ENCODE measurements at regions not wholly inside any gene's neighbourhood (a gene's known extent, or its start where the extent isn't known, plus 50 kb on each side); places are given as distances from the start of the nearest gene placed in this dataset.
"Not testable (repeated sequence)": the region's sequence is repeated elsewhere in the genome, so short reads cannot be mapped to it uniquely, and the experiment has no call there.

DNA sequence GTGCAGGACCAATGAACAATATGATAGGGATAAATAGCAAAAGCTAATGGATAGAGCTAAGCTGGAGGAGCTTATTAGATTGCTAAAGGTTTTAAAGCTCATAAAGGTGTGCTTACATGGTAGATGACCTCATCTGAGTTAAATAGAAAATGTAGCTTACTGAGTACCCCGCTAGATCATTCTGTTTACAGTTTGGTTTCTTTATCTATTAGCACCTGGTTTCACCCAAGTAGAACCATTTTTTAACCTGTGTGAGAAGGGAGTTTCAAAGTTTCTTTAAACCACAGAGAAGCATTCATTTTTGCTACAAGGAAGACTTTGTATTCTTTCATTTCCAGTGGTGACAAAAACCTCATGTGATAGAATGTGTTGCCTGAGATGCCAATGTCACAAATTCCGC lies 1778.0 kb downstream of the LRRC4C start:
- no peak for DNase-seq (ENCODE audit: low read depth in 3 of 3, low spot score in 2 of 3)

DNA sequence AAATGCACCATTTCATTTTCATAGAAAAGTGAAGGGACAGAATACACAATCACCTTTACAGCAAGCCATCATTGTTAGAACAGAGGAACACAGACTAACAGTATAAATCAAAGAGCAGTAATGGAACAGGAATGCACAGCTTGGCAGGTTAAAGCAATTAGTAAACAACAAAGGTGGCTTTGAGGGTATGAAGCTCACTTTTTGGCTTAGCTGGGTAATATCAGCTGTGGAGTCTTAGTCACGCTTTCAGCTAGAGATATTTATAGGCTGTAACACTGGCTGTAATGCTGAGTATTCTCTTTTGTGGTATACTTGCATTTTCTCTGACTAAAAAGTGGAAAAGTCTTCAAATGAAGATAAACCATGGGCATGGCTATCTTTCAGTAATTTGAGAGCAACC lies 1780.5 kb downstream of the LRRC4C start:
- no peak for DNase-seq (ENCODE audit: low read depth in 3 of 3, low spot score in 2 of 3)

DNA sequence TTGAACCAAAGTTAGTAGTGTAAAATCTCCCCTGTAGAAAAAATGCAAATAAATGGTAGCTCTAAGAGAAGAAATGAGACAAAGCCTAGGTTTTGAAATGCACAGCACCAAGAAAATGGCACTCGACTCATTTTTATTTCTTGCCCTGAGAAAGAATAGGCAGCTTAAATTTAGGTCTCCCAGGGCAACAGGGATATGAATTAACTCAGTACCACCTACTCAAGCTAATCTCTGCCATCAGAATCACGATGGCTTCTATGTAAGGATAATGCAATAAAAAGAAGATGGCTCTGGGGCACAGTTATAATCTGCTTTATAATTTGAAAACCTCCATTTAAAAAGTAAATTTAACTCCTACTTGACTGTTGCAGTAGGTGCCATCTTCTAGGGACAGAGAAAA lies 1784.3 kb downstream of the LRRC4C start:
- no peak for DNase-seq (ENCODE audit: low read depth in 3 of 3, low spot score in 2 of 3)

DNA sequence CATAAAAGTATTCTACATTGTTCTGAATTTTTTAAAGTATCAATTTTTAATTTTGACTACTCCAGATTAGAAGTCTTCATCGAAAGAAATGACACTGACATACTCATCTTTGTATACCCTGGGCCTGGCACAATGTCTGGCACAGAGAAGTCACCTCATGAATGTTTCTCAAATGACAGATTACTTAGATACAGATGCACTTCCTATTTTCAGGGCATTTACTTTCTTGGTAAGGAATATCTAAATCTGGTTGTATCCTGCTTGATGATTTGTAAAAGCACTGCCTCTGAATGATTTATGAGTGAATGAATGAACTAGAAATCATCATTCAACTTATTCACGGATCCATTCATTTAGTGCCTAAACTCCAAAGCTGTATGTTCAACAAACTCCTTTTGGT lies 1784.7 kb downstream of the LRRC4C start:
- DNase-seq (ENCODE audit: low read depth in 3 of 3, low spot score in 2 of 3): no peak

DNA sequence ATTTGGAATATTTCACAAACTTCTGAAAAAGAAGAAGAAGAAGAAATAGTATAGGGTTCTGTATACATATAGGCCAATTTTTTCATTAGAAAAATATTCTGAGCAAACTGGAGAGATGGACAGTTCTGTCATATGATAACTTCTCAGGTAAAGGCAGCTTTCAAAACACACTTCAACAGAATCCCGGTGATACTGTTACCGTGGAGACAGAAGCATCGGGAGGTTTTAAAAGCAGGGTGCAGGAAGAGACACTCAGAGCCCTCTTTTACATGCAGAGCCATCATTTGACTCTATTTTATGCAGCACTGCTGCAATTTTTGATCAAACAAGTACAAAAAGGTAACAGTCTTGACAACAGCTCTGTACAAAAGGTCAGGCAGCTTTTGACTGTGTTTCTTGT lies 1785.4 kb downstream of the LRRC4C start:
- DNase-seq (ENCODE audit: low read depth in 3 of 3, low spot score in 2 of 3): no peak

DNA sequence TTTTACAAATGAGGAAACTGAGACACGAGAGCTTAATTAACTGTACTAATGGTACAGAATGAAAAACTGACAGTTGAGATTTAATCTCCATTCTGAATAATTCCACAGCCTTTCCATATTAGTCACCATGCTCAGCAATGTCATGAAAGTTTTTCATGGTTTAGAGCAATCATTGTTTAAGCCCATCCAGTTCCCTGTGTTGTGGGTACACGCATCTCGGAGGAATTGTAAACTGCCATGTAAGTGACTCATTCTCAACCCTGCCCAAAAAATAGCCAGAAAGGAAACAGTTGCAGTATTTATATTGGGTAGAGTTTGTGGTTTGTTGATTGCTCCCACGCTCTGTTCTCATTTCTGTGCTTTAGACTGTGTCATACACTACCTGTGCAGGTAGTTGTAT lies 1790.8 kb downstream of the LRRC4C start:
- DNase-seq (ENCODE audit: low read depth in 3 of 3, low spot score in 2 of 3): no peak

DNA sequence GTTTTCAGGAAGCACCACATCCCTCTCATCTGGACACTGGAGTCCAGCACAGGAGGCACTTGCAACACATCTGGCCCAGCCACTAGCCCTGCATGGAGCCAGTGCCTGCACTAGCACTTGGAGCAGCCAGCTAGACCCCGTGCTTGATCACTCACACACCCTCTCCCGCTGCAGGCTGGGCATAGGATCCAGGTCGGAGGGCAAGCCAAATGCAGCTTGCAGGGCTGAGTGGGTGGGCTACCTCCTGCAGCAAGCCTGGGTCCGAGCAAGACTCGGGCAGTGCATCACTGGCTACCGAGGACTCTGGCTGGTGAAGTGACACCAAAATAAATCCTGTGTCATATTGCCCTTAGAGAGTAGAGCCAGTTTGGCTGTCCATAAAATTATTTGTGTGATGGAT lies 1795.4 kb downstream of the LRRC4C start:
- DNase-seq (ENCODE audit: low read depth in 3 of 3, low spot score in 2 of 3): no peak

DNA sequence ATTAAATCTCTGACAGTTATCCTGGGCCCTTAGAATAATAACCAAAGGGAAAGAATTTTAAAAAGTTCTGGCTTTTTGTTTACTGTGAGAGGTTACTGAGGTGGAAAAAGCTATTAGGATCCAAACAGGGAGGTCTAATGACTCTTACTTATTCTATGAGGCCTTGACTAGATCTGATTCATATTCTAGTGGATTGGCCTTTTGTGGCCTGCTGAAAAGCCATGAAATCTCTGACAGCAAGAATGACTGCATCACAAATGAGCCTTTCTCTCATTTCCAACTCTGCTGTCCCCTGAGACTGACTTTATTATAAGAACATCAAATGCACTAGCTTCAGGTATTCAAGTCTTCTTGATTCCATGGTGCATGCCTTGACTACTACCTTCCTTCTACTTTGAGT lies 1797.6 kb downstream of the LRRC4C start:
- DNase-seq (ENCODE audit: low read depth in 3 of 3, low spot score in 2 of 3): no peak

DNA sequence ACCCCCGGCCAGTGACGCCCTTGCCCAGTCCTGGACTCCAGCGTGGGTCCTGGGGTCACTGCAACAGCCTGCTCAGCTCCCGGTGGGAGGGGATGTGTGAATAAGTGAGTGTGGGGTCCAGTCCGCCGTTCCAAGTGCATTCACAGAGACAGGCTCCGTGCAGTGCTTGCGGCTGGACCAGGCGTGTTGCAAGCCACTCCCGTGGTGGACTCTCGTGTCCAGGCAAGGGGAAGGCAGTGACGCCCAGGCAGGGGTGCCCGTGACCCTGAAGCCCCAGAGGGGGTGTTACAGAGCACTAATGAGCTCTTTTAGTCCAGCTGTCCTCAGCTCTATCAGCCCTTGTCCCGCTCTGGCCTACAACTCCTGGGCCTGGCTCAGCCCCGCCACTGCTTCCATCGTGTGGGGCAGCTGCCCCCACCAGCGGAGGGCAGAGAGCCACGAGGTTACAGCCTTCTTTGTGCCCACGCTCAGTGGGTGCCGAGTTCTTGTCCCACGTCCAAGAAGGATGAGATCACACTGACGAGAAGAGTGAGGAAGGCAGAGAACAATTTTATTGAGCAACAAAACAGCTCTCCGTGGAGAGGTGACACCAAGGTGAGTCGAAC lies 1807.5 kb downstream of the LRRC4C start:
- no peak for DNase-seq (ENCODE audit: low read depth in 3 of 3, low spot score in 2 of 3)

DNA sequence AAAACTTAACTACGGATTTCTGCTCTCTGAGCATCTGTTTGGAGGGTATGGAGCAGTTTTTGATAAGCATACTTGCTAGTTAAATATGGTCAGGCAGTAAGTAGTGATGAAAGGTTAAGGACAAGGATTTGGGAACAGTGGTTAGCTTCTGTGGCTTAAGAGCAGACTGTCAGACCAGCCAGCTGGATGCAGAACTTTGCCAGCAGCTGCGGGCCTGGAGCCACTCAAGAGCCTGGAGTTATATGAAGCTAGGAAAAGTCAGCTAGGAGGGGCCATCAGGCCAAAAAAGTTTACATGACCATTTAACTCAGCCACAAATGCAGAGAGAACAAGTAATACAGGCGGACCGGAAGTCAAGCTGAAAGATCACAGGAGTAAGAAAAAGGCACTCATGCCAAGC lies 1817.7 kb downstream of the LRRC4C start:
- DNase-seq (ENCODE audit: low read depth in 3 of 3, low spot score in 2 of 3): no peak

DNA sequence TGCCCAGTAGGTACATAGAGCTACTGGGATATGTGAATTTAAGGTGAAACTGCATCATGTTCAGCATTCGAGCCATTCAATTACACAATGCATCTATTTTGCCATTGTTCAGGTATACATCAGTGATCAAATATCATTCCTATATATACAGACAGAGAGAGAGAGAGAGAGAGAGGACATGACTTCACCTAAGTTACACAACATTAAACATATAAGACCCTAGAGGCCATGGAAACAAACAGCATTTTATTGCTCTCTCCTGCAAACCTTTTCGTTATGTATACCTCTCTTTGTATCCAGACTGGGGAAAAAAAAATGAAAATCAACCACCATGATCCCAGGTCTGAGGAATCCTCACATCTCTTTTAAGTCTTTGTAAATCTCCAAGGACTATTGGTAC lies 1829.1 kb downstream of the LRRC4C start:
- no peak for DNase-seq (ENCODE audit: low read depth in 3 of 3, low spot score in 2 of 3)

DNA sequence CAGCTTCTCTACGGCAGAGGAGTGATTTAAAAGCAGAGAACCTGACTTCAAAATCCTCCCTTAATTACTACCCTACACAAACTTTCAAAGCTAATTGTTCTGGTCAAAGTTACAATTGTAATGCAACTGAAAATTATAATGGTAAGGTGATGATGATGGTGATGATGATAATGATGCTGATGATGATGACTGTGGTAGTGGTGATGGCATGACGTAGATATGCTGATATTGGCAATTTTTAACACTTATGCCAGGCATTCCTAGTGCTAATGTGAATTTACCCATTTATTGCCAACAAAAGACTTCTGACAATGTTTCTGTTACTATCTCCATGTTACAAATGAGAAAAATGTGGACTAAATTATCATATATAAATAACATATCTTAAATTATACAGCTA lies 1831.1 kb downstream of the LRRC4C start:
- DNase-seq (ENCODE audit: low read depth in 3 of 3, low spot score in 2 of 3): no peak

DNA sequence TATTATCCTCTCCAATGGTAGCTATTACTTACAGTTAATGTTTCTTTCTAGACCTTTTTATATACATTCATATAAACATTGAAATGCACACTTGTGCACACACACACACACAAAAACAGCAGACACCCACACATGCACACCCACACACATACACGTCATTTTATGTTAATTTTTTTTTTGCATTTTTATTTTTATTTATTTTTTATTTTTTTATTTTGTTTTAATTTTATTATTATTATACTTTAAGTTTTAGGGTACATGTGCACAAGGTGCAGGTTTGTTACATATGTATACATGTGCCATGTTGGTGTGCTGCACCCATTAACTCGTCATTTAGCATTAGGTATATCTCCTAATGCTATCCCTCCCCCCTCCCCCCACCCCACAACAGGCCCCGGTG lies 1839.1 kb downstream of the LRRC4C start:
- not testable (repeated sequence) for DNase-seq (ENCODE audit: low read depth in 3 of 3, low spot score in 2 of 3)

DNA sequence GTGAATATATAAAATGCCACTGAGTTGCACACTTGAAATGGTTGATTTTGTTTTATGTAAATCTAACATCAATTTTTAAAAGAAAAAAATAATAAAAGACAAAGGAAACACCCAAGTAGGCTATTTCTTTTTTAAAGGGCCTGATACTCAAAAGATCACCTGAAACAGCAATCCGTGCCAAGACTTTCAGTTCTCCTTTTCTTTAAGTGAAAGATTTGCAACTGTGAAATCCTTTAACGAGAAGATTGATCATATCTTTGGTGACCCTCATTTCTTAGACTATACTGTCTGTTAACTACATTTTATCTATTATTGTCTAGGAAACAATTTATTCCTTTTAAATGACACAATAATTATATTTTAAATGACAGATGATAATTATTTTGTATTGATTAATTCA lies 1841.5 kb downstream of the LRRC4C start:
- no peak for DNase-seq (ENCODE audit: low read depth in 3 of 3, low spot score in 2 of 3)

DNA sequence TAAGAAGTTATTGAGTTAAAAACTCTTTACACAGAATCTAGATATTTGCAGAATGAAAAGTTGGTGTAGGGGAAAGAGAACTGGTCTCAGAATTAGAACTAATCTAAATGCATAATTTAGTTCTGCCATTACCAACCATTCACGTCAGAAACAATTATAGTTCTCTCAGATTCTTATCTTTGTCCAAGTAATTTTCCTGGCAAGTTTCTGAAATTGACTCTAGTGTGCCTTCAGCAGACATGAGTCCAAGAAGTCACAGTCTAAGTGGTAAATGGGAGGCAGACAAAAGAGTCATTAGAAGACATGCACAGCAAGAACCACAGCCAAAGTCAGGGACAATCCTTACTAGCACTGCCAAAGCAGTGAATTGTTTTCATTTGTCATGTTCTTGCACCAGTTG lies 1870.1 kb downstream of the LRRC4C start:
- DNase-seq (ENCODE audit: low read depth in 3 of 3, low spot score in 2 of 3): no peak

DNA sequence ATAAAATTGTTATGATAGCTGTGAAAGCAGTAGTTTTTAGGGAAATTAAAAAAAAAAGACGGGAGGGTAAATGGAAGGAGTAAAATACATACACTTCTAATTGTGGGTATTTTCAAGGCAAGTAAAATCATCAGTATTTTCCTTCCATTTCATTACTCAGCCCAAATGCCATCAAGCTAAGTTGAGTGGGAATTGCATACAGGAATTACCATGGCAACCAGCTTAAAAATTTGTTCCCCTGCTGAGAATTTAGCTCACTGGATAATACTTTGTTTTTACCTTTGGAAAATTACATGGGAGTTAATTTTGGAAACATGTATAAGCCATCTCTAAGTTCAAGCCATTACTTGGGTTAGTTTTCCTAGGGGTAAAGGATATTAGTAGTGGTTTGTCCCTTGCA lies 1873.4 kb downstream of the LRRC4C start:
- no peak for DNase-seq (ENCODE audit: low read depth in 3 of 3, low spot score in 2 of 3)

DNA sequence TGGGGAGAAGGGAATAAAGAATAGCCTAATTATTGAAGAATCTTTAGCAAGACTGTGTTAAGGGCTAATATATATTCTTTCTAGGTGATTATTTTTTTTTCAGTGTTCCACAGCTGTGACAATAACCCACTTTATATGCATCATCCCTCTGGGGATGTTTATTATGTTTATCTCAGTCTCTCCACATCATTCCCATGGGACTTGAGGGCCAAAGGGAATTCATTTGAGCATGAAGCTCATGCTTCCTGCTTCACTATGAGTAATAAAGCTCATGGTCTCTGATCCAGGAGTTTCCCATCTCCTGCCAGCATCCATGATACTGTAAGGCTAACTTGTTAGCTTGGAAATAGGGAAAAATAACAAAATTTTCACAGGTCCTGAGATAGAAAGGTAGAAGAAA lies 1888.4 kb downstream of the LRRC4C start:
- DNase-seq (ENCODE audit: low read depth in 3 of 3, low spot score in 2 of 3): no peak

DNA sequence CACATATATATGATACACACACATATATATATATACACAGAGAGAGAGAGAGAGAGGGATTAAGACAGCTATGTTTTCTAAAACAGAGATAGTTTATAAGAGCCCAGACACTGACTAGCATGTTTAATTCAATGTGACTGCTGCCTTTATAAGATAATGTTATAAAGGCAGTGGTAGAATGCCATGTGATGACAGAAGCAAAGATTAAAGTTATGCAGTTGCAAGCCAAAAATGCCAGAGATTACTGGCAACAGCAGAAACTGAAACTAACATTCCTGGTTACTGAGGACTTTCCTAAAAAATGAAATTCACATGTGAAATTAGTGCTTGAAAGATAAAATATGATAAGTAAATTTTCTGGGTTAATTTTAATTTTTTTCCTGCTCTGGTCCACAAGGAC lies 1888.9 kb downstream of the LRRC4C start:
- no peak for DNase-seq (ENCODE audit: low read depth in 3 of 3, low spot score in 2 of 3)

DNA sequence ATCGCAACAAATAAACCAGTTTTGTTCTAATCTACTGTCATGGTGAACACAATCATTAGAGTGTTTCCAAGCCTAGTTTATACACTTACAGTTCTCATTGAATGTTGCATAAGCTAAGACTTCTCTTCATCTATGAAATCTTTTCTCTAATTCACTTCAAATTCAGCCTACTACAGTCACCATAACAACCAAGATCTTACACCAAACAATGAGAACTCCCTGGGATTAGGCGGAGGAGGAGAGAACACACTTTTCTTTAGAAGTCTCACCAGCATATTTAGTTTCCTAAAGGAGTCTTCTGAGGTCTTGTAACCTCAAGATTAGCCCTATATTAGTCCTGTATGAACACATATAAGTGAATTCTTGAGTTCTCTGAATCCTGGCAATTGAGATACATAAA lies 1889.7 kb downstream of the LRRC4C start:
- no peak for DNase-seq (ENCODE audit: low read depth in 3 of 3, low spot score in 2 of 3)

DNA sequence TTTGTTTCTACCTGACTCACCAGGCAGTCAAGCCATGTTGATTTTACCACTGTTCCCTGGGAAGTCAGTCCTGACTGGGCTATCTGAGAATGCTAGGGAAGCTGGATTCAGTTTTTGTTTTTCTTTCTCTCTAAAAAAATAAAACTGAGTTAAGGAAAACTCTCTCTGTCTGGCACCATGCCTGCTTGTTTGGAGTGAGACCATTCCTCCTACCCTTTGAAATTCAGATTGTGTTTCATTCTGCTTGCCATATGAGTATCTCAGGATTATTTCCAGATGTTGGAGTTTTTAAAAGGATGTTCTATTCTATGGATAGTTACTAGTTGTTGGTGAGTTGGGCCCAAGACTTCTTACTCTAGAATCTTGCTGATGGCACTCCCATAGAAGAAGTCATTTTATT lies 1917.0 kb downstream of the LRRC4C start:
- DNase-seq (ENCODE audit: low read depth in 3 of 3, low spot score in 2 of 3): no peak

DNA sequence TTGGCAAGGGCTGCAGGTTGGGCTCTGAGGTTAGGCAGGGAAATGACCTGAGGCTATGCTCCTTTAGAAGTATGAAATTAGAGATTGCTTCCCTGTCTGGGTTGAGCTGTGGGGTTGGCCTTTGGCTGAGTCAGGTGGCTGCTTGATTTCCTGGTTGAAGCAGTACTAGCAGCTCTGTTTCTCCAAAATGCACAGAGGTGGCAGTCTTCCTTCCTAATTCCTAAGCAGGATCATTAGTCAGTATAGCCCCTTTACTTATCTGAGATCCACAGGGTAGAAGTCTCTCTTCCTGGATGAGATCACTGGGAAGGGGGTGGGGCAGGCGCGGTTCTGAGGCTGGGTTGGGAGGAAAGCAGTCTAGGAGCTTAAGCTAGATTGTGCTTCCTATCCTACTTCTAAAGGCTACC lies 1917.5 kb downstream of the LRRC4C start:
- no peak for DNase-seq (ENCODE audit: low read depth in 3 of 3, low spot score in 2 of 3)

DNA sequence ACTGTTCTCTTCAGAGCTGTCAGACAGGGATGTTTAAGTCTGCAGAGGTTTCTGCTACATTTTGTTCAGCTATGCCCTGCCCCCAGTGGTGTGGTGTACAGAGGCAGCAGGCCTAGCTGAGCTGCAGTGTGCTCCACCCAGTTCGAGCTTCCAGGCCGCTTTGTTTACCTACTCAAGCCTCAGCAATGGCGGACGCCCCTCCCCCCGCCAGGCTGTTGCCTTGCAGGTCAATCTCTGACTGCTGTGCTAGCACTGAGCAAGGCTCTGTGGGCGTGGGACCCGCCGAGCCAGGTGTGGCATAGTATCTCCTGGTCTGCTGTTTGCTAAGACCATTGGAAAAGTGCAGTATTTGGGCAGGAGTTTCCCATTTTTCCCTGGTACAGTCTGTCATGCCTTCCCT lies 1923.1 kb downstream of the LRRC4C start:
- DNase-seq (ENCODE audit: low read depth in 3 of 3, low spot score in 2 of 3): not testable (repeated sequence)
